ENCODE measurements at regions not wholly inside any gene's neighbourhood (a gene's known extent, or its start where the extent isn't known, plus 50 kb on each side); places are given as distances from the start of the nearest gene placed in this dataset.
A peak's percentile ranks its signal among the peaks of the same experiment; 100 is the strongest.
"Not testable (repeated sequence)": the region's sequence is repeated elsewhere in the genome, so short reads cannot be mapped to it uniquely, and the experiment has no call there.

DNA sequence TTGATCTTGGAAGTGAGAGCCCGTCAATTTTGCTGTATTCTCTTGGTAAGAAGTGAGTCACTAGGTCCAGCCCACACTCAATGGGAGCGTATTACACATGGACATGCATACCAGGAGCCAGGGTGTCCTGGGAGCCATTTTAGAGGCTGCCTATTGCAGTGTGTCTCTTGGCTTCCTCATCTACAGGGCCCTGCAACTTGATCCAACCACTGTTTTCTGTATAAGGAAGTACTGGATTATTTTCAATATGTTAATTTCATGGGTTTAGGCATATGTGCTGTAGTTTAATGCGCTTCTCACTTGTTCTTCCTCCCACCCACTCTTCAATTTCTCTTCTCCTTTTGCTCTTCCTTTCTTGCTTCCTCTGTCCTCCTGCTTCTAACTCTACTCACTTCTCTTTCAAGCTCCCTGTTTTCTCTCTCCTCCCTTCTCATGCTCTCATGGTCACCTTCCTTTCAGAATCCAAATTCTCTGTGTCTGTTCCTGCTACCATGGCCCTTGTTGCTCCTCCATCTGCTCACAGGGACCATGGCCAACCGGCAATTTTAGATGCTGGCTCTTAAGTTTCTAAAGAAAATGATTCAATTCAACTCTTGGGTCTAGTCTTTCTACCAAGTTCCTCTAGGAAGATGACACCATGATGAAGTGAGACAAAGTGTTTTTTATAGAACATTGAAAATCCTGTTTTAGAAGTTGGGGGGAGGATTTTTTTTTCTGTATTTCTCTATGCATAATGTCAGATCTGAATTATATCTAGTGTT lies 152.0 kb upstream of the ZEB2 start:
- DNase-seq, result peak; percentile 37

- DNase-seq, result no peak
Observed at GRCh38 chr2:144670738-144671137, 150.8 kb upstream of the ZEB2 start.

DNA sequence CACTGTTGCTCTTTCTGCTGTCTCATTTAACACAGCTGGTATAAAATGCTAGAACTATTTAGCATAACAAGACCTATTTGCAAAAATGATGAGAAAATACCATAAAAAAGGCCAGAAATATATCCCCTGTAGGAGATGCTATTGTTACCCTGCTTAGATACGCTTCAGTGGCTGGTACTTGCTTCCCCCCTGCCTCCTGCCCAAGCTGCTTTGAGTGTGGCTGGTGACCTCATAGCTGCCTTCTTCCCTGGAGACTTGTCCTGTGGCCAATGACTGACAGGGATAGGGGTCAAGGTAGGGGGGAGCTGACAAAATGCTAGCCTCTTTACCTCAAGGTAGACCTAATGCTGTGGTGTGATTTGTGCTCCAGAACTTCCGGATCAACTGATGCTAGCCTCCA lies 150.2 kb upstream of the ZEB2 start:
- no peak for DNase-seq

- no peak for DNase-seq
Observed at GRCh38 chr2:144669196-144669987, 149.5 kb upstream of the ZEB2 start.

DNA sequence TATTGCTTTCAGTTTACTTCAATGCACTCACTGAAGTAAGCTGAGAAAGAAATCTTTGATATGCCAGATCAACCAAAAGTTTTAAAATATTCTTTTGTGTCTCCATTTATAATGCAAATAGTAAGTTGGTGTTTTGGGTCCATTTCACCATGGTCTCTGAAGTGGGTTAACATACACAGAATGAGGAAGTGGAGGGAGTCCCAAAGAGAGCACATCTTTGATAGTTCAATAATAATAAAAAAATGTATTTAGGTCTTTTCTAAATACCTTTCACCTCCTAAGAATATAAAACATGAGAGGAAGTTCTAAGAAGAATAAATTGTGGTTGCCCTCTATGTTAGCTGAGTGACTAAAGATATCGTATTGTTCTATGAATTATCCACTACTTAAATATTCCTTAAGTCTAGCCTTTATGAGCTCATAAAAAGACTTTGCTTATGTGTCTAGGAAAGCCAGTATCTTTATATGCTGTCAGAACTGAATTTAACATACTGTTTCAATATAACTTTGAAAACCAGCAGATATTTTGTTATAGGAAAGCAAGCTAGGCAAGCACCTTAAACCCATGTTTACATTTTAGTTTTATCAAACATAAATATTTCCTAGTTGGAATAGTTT lies 148.7 kb upstream of the ZEB2 start:
- no peak for DNase-seq

- no peak for DNase-seq
Observed at GRCh38 chr2:144666032-144666431, 146.1 kb upstream of the ZEB2 start.

DNA sequence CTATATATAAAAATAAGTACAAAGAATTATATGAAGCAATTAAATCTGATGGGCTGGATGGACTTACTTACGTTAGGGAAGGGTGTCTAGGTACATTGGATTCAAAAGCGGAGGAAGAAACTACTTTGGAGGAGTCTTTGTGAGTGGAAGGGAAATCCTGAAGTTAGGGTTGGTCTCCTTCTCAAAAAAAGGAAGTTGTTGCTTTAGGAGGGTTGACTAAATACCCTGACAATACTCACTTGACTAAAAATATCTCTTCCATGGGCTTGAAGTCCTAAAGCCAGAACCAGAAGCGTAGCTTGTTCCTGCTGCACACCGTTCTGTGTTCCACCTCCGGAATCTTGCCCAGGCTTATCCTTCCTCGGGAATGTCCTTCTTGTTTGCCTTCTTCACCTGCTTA lies 143.3 kb upstream of the ZEB2 start:
- DNase-seq, result no peak

GRCh38 chr2:144660518-144661316 lies 140.8 kb upstream of the ZEB2 start:
- DNase-seq, result peak; percentile 62

- no peak for DNase-seq
Observed at GRCh38 chr2:144659731-144660275, 139.9 kb upstream of the ZEB2 start.

DNA sequence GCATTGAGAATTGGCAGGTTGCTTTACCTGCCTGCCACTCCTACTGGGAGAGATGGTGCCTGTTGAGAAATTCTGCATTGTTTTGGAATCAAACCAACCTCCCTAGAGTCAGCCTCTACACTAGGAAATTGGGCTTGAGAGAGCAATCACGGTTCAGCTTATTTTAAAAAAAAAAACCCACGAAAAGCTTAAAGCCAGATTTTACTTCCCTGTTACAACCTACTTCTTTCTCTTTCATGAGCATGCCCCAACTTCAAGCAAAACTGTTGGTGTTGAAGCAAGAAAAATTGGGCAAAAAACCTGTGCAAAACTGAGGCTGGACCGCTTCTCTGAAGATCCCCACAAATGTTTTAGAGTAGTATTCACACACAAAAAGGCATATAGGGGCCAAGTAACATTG lies 134.6 kb upstream of the ZEB2 start:
- no peak for DNase-seq

DNA sequence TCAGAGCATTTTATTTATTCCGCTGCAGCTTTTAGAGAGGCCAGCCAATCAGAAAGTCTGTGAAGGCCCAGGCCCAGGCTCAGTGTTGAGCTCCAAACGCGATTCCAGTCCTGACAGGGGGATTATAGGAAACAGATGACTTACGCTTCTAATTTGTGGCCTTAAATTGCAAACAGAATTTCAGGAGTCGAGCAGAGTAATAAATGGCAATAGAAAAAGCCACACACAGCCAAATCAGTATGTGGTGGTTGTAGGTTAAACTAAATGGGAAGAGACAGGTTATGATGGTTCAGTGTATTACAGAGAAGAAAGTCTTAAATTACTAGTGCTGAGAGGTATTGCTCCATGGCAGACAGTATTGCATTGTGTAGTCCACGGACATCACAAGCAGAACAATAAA lies 131.0 kb upstream of the ZEB2 start:
- DNase-seq, result no peak

DNA sequence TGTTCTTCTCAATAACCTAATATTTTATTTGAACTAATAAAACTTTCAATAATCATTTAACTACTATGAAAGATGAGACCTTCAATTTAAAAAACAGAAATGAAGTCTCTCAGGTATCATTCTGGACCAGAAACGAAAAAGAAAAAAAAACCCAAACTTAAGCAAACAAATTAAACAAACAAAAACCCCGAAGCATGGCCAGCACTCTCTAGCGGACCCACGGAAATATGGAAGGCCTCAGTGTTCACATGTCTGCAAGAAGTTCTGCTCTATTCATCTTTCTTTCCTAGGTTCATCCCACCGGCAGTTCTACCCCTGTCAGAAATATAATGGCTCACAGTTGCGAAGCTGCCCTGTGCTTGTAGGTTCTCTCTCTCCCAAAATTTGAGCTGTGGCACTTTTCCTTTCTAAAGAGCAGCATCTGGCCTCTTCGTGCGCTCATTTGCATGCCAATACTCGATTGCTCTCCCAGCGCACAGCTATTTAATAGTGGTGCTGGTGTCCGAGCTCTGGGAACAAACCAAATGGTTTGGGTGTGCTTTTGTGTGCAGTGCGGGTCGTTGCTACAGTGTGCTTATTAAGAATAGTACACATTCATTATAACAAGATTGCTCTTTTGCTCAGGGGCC lies 129.0 kb upstream of the ZEB2 start:
- no peak for DNase-seq

- DNase-seq, result peak; percentile 75
Observed at GRCh38 chr2:144645083-144645778, 125.3 kb upstream of the ZEB2 start.

- DNase-seq, result no peak
Observed at GRCh38 chr2:144644549-144644948, 124.6 kb upstream of the ZEB2 start.

GRCh38 chr2:144643537-144644336 lies 123.8 kb upstream of the ZEB2 start:
- DNase-seq, result no peak

GRCh38 chr2:144642856-144643255 lies 122.9 kb upstream of the ZEB2 start:
- DNase-seq, result no peak

- peak; percentile 5 for DNase-seq
Observed at GRCh38 chr2:144642131-144642530, 122.2 kb upstream of the ZEB2 start.

DNA sequence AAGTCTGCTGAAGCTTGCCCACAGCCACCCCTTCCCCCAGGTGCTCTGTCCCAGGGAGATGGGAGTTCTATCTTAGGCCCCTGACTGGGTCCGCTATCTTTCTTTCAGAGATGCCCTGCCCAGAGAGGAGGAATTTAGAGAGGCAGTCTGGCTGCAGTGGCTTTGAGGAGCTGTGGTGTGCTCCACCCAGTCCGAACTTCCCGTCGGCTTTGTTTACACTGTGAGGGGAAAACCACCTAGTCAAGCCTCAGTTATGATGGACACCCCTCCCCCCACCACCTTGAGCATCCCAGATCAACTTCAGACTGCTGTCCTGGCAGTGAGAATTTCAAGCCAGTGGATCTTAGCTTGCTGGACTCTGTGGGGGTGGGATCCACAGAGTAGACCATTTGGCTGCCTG lies 118.3 kb upstream of the ZEB2 start:
- DNase-seq, result not testable (repeated sequence)

DNA sequence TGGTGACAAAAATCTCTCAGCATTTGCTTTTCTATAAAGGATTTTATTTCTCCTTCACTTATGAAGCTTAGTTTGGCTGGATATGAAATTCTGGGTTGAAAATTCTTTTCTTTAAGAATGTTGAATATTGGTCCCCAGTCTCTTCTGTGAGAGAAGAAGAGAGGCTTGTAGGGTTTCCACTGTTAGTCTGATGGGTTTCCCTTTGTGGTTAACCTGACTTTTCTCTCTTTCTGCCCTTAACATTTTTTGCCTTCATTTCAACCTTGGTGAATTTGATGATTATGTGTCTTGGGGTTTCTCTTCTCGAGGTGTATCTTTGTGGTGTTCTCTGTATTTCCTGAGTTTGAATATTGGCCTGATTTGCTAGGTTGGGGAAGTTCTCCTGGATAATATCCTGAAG lies 116.9 kb upstream of the ZEB2 start:
- DNase-seq, result not testable (repeated sequence)

- peak; percentile 9 for DNase-seq
Observed at GRCh38 chr2:144632809-144633208, 112.9 kb upstream of the ZEB2 start.

DNA sequence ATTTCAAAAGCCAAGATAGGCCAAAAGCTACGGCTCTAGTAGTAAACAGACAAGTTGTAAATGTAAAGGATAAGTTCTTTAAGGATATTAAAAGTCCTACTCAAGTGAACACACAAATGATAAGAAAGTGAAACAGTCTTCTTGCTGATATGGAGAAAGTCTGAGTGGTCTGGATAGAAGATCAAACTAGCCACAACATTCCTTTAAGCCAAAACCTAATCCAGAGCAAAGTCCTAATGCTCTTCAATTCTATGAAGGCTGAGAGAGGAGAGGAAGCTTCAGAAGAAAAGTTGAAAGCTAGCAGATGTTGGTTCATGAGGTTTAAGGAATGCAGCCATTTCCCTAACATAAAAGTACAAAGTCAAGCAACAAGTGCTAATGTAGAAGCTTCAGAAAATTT lies 111.7 kb upstream of the ZEB2 start:
- no peak for DNase-seq

All from GF-D8 (cell line).